ENCODE measurements at regions not wholly inside any gene's neighbourhood (a gene's known extent, or its start where the extent isn't known, plus 50 kb on each side); places are given as distances from the start of the nearest gene placed in this dataset.

DNA sequence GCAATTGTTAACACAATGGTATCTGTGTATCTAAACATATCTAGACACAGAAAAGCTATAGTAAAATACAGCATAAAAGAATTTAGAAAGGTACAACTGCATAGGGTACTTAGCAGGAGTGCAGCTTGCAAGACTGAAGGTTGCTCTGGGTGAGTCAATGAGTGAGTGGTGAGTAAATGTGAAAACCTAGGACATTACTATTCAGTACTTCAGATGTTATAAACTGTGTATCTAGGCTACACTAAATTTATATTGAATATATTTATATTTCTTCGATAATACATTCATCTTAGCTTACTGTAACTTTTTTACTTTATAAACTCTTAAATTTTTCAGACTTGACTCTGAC lies 409.0 kb upstream of the DCN start:
- DNase-seq (ENCODE audit: extremely low read depth, low read depth): no peak
- TF ChIP-seq, protein P1, sequence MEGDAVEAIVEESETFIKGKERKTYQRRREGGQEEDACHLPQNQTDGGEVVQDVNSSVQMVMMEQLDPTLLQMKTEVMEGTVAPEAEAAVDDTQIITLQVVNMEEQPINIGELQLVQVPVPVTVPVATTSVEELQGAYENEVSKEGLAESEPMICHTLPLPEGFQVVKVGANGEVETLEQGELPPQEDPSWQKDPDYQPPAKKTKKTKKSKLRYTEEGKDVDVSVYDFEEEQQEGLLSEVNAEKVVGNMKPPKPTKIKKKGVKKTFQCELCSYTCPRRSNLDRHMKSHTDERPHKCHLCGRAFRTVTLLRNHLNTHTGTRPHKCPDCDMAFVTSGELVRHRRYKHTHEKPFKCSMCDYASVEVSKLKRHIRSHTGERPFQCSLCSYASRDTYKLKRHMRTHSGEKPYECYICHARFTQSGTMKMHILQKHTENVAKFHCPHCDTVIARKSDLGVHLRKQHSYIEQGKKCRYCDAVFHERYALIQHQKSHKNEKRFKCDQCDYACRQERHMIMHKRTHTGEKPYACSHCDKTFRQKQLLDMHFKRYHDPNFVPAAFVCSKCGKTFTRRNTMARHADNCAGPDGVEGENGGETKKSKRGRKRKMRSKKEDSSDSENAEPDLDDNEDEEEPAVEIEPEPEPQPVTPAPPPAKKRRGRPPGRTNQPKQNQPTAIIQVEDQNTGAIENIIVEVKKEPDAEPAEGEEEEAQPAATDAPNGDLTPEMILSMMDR (IDR thresholded peaks at IDR 0.05; ENCODE audit: low read depth, low read length): no peak

DNA sequence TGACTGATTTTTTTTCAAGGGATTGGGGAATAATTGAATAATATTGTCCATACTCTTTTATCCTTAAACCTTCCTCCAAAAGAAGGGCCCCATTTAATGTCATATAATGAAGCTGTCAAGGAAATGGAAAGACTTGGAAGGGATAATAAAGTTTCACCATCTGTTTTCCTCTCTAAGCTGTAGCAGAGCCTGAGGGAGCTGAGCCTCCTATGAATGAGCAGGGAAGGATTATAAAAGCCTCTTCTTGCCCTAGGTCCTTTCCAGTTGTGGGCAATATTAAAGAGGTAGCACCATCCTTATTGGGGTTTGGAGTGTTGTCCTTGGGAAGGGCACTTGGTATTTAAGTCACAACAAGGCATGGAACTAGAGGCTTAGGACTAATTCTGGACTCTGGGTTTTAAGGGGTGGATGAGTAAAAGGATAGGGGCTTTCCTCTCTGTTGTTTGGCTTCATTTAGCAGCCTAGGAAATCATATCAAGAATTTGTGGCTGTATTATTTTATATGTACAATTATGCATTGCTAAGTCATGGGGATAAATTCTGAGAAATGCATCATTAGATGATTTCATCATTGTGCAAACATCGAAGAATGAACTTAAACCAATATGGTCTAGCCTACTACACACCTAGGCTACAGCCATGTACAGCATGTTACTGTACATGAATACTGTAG lies 408.5 kb upstream of the DCN start:
- no peak for DNase-seq (ENCODE audit: extremely low read depth, low read depth)
- TF ChIP-seq, protein P1 (IDR thresholded peaks at IDR 0.05; ENCODE audit: low read depth, low read length): no peak

DNA sequence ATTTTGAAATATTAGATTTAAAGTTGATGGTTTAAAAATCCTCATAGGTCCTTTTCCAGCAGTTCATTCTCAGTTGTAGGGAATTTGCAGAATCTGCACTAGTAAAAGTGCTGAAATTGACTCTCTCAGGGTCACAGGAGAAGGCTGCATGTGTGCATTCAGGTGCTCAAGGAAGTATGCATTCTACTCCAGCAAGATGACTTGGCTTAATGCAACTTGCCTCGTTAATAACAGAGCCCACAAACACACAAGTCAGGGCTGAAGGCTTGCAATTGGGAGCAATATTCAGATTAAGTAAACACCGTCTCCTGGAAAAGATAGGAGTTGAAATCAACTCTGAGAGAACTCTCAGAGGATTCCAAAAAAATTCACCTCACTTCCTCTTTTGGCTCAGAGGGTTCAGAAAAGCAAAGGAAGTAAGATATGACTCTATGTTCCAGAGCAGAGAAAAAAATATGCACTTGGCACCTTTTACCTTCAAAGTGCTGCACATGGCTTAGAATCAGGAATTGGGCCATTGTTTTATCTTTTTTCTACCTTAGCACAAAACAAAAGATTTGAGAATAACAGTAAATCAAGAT lies 406.3 kb upstream of the DCN start:
- TF ChIP-seq, protein P1 (IDR thresholded peaks at IDR 0.05; ENCODE audit: low read depth, low read length): no peak
- DNase-seq (ENCODE audit: extremely low read depth, low read depth): no peak

DNA sequence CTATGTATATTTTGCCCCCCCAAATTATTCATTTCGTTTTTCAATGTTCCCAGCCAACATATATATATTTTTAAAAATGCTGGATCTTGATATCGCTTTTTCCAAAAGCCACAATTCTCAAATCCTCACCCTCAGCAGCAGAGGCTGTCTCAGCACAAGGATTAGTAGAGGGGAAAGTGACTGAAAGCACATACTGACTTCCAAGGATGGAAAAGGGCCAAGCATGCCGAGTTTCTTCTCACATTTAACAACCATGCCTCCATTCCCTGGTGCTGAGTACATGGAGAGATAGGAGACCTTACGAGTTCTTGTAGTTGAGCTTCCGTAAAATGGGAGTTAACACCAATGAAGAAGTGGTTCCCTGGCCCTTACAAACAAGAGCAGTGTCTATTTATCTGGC lies 403.4 kb upstream of the DCN start:
- TF ChIP-seq, protein P1 (IDR thresholded peaks at IDR 0.05; ENCODE audit: low read depth, low read length): no peak
- DNase-seq (ENCODE audit: extremely low read depth, low read depth): no peak

DNA sequence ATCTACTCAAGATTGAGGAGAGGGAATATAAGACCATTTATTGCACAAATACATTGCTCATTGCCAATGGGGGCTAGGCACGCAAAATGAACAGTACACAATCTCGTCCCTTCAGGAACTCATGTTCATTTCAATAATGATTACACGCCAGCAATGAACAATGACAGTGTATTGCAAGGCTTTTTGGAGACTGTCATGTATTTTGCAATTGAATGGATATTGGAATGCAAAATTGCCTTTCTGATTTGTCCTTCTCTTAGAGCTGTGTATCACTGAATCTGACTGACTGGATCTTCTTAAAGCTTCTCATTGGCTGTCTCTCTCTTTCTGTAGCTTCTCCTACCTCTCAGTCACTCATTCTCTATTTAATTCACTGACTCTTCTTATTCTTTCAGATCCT lies 400.2 kb upstream of the DCN start:
- TF ChIP-seq, protein P1 (IDR thresholded peaks at IDR 0.05; ENCODE audit: low read depth, low read length): no peak
- no peak for DNase-seq (ENCODE audit: extremely low read depth, low read depth)

DNA sequence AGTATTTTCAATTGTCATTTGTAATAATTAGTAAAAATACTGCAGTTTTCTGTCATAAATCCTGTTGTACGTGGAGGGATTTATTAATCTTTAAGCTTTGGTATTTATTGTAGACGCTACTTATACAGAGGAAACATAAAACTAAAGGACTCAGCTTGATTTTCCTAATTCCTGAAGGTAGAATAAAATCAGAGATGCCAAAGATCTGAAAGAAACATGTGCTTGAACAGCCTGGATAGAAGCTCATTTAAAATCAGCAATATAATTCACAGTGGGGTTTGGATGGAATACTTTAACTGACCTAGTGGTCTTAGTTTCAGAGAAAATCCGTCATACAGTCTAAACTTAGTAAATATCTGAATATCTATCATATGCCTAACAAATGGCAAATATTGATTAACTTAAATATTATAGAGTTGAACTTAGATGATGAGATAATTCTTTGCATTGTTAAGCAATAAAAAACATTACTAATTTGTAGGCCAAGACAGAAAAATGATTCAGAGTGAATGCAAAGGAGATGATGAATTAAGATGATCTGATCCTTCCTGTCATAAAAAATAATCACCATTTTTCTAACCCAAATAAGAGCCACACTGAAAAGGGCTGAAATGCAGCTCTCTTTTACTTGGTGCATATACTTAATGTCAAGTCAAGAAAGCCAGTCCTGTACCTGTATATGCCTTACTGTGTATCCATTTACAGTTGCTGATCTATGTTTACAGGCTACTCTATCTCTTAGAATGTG lies 397.1 kb upstream of the DCN start:
- TF ChIP-seq, protein P1 (IDR thresholded peaks at IDR 0.05; ENCODE audit: low read depth, low read length): no peak
- DNase-seq (ENCODE audit: extremely low read depth, low read depth): no peak
